ENCODE measurements at regions not wholly inside any gene's neighbourhood (a gene's known extent, or its start where the extent isn't known, plus 50 kb on each side); places are given as distances from the start of the nearest gene placed in this dataset.

DNA sequence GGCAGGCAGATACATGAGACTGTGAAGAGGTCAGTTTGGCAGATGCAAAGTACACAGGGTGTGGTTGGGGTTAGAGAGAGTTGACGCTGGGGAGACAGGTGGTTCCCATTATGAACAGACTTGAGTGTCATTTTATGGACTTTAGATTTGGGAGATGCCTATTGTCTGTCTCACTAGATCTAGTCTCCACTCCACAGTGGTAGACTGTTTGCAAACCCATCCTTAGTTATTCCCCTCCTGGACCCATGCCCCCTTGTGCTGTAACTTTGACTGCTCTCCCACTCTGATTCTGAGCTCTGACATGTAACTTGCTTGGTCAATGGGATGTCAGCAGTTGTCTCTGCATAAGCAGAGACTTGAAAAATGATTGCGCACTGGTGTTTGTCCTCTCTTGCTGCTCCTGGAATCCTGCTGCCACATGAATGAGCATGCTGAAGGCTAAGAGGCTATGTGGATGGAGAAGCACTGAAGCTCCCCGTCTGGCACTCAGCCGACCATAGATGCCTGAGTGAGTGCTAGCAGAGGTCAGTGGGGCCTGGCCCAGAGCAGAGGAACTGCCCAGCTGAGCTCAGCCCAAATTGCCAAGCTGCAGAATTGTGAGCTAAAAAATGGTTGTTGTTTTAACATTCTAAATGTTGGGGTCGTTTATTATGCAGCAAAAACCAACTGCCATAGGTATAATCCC, 88.2 kb downstream of the FAM43A start:
- H3K4me3 ChIP-seq: no peak overlapping the region
- no peaks in the 10 kb centered on the region for H3K27me3 ChIP-seq
- no peak for ATAC-seq
- H3K9me3 ChIP-seq: no peaks in the 10 kb centered on the region
- no peaks in the 10 kb centered on the region for H3K4me1 ChIP-seq
- no peak overlapping the region for H3K27ac ChIP-seq
- WGBS, 2 donors: 55 to 58% methylated on average over 5 of the region's 5 CpGs
- FAIRE-seq: no peak
- intact Hi-C loops (cut with DNase I): no loop called here
- TF ChIP-seq, protein P1, sequence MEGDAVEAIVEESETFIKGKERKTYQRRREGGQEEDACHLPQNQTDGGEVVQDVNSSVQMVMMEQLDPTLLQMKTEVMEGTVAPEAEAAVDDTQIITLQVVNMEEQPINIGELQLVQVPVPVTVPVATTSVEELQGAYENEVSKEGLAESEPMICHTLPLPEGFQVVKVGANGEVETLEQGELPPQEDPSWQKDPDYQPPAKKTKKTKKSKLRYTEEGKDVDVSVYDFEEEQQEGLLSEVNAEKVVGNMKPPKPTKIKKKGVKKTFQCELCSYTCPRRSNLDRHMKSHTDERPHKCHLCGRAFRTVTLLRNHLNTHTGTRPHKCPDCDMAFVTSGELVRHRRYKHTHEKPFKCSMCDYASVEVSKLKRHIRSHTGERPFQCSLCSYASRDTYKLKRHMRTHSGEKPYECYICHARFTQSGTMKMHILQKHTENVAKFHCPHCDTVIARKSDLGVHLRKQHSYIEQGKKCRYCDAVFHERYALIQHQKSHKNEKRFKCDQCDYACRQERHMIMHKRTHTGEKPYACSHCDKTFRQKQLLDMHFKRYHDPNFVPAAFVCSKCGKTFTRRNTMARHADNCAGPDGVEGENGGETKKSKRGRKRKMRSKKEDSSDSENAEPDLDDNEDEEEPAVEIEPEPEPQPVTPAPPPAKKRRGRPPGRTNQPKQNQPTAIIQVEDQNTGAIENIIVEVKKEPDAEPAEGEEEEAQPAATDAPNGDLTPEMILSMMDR (IDR thresholded peaks at IDR 0.05): no peak
- DNase-seq: no peak
- no peaks in the 10 kb centered on the region for H3K36me3 ChIP-seq

DNA sequence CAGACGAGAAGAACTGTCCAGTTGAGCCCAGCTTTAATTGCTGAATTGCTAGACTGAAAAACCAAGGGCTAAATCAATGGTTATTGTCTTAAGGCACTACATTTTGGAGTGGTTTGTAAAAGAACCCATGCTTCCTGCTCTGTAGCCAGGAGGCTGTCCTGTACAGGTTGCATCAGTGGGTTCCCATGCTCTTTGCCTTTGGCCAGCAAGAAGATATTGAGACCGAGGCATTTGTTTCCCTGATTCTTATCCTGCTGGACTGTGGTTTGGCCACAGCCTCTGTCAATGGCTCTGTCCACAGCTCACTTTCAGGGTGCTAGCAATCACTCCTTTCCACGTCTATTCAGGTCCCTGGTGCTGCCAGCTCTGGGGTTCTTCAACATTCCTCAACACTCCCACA, 89.6 kb downstream of the FAM43A start:
- TF ChIP-seq, protein P1 (IDR thresholded peaks at IDR 0.05): no peak
- intact Hi-C loops (cut with DNase I): no loop called here
- WGBS, 2 donors: 49 to 53% methylated on average over 3 of the region's 3 CpGs
- no peaks in the 10 kb centered on the region for H3K36me3 ChIP-seq
- no peak for ATAC-seq
- H3K27me3 ChIP-seq: no peaks in the 10 kb centered on the region
- no peak for DNase-seq
- no peak overlapping the region for H3K27ac ChIP-seq
- no peaks in the 10 kb centered on the region for H3K4me1 ChIP-seq
- H3K9me3 ChIP-seq: no peaks in the 10 kb centered on the region
- no peak for FAIRE-seq
- H3K4me3 ChIP-seq: no peak overlapping the region

DNA sequence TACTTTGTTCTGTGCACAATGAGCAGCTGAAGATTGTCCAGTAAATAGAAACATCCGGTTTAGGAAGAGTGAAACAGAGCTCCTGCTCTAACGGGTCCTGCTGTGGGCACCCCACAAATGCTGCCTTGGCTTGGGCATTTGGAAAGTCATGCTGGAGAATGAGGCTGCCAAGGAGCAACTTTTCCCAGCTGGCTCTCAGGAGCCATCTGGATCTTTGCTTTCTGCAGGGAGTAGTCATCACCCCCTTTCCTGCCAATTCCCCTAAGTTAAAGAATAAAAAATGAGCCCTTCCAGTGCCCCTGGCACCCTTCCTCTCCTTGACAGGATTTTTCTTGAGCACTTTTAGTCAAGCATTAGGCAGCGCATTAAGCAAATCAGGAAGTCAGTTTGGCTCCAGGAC, 90.0 kb downstream of the FAM43A start:
- Histone ChIP-seq H3K36me3 (no peaks in the 10 kb centered on the region), H3K4me1 (no peaks in the 10 kb centered on the region), H3K27me3 (no peaks in the 10 kb centered on the region), H3K4me3 (no peak overlapping the region), H3K27ac (no peak overlapping the region), H3K9me3 (no peaks in the 10 kb centered on the region)
- intact Hi-C loops (cut with DNase I): no loop called here
- WGBS, 2 donors: 70 to 75% methylated on average over 3 of the region's 3 CpGs
- FAIRE-seq: no peak
- TF ChIP-seq, protein P1 (IDR thresholded peaks at IDR 0.05): no peak
- ATAC-seq: no peak
- no peak for DNase-seq

DNA sequence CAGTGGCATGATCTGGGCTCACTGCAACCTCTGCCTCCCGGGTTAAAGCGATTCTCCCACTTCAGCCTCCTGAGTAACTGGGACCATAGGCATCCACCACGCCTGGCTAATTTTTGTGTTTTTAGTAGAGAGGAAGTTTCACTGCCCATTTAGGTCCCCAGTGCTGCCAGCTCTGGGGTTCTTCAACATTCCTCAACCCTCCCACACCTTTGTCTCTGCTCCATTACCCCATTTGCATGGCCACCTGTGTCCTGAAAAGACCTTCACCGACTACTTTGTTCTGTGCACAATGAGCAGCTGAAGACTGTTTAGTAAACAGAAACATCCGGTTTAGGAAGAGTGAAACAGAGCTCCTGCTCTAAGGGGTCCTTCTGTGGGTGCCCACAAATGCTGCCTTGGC, 92.0 kb downstream of the FAM43A start:
- H3K4me3 ChIP-seq: no peak overlapping the region
- no peaks in the 10 kb centered on the region for H3K9me3 ChIP-seq
- WGBS, 2 donors: 45 to 49% methylated on average over 5 of the region's 5 CpGs
- TF ChIP-seq, protein P1 (IDR thresholded peaks at IDR 0.05): no peak
- no peaks in the 10 kb centered on the region for H3K36me3 ChIP-seq
- intact Hi-C loops (cut with DNase I): no loop called here
- no peaks in the 10 kb centered on the region for H3K27me3 ChIP-seq
- DNase-seq (no peak), FAIRE-seq (no peak), ATAC-seq (no peak)
- no peak overlapping the region for H3K27ac ChIP-seq
- H3K4me1 ChIP-seq: no peaks in the 10 kb centered on the region

DNA sequence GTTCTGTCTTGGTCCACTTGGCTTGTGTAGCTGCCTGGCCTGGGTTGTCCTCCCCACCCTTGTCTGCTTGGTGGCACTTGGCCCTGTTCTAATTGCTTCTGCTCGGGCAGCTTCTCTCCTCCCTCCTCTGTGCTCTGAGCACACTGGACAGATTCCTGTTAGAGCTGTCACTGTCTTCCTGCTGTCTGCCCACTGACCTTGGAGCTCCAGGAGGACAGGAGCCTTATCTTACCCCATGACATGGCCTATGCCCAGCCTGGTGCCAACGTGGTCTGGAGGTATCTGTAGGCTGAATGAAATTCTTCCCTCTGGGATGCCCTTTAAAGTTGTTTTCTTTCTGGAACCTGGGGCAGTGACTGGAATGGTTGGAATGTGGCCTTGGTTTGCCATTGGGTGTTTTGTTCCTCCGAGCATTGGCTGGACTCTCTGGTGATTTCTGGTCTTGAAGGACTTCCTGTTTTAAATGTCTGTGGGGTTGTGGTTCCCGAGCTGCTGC, 94.1 kb downstream of the FAM43A start:
- ATAC-seq: peak in 2 of 4 donors; percentile 32 to 38
- Histone ChIP-seq H3K4me1 (no peaks in the 10 kb centered on the region), H3K9me3 (no peaks in the 10 kb centered on the region), H3K4me3 (no peak overlapping the region), H3K27ac (no peak overlapping the region), H3K36me3 (no peaks in the 10 kb centered on the region), H3K27me3 (no peaks in the 10 kb centered on the region)
- no peak for FAIRE-seq
- 39% methylated on average over 4 of the region's 4 CpGs for WGBS, 2 donors
- no peak for DNase-seq
- TF ChIP-seq, protein P1 (IDR thresholded peaks at IDR 0.05): no peak
- intact Hi-C loops (cut with DNase I): no loop called here
